Natural killer cell treated with Interleukin-12 subunit alpha and Interleukin-12 subunit beta and Interleukin-15 and Interleukin-18, amount 100 ng/mL, for 72 hours (primary cell): ENCODE measurements at regions not wholly inside any gene's neighbourhood (a gene's known extent, or its start where the extent isn't known, plus 50 kb on each side); places are given as distances from the start of the nearest gene placed in this dataset.
"Not testable (repeated sequence)": the region's sequence is repeated elsewhere in the genome, so short reads cannot be mapped to it uniquely, and the experiment has no call there.

ENCODE experiments used
- ATAC-seq, 2 donors: fragments of 150-1000 bp; cut with Tn5 transposase in 1 of 2; sonication (Bioruptor Pico), chemical (Tn5 transposase) in 1 of 2; 2 replicates each; pipeline ENCODE4 v1.10.0; 2021
- DNase-seq: peaks from one replicate; pipeline ENCODE4 v3.0.0; 2022; ENCODE audit warnings: low spot score
- H3K27ac Mint-ChIP-seq, 2 donors: 1 replicate in 1 of 2; 2 replicates in 1 of 2; pipeline ENCODE4 v1.8.0; 2022; ENCODE audit warnings: mixed read lengths in 2 of 2, mild to moderate bottlenecking in 1 of 2, moderate library complexity in 1 of 2
- H3K27me3 Mint-ChIP-seq, 2 donors: 1 replicate in 1 of 2; 2 replicates in 1 of 2; pipeline ENCODE4 v1.8.0; 2022; ENCODE audit warnings: mixed read lengths in 2 of 2
- H3K36me3 Mint-ChIP-seq: one replicate; pipeline ENCODE4 v1.8.0; 2022; ENCODE audit warnings: mixed read lengths
- H3K4me1 Mint-ChIP-seq, 2 donors: 1 replicate in 1 of 2; 2 replicates in 1 of 2; pipeline ENCODE4 v1.8.0; 2022; ENCODE audit warnings: low read depth in 2 of 2, mixed read lengths in 2 of 2, mild to moderate bottlenecking in 1 of 2
- H3K4me3 Mint-ChIP-seq: one replicate; pipeline ENCODE4 v1.8.0; 2022; ENCODE audit warnings: mixed read lengths
- H3K9me3 Mint-ChIP-seq: 2 replicates; pipeline ENCODE4 v1.8.0; 2022; ENCODE audit warnings: mixed read lengths

- not testable (repeated sequence) for H3K36me3 Mint-ChIP-seq, H3K4me3 Mint-ChIP-seq, H3K9me3 Mint-ChIP-seq, DNase-seq, ATAC-seq, H3K4me1 Mint-ChIP-seq, H3K27ac Mint-ChIP-seq
- peaks cover 25 to 38% of the 10 kb centered on the region in 2 donors for H3K27me3 Mint-ChIP-seq
These were observed 346.6 kb downstream of the KLF13 start for GRCh38 chr15:31673263-31673662.

GRCh38 chr15:31681529-31682259 lies 348.6 kb upstream of the CHRNA7 start:
- H3K4me3 Mint-ChIP-seq, H3K4me1 Mint-ChIP-seq, H3K27ac Mint-ChIP-seq, DNase-seq, H3K9me3 Mint-ChIP-seq, H3K36me3 Mint-ChIP-seq: not testable (repeated sequence)
- peaks cover 16 to 26% of the 10 kb centered on the region in 2 donors for H3K27me3 Mint-ChIP-seq
- ATAC-seq: peak in 1 of 2 donors; percentile 28

GRCh38 chr15:31687088-31687487 lies 343.2 kb upstream of the CHRNA7 start:
- H3K9me3 Mint-ChIP-seq: not testable (repeated sequence)

GRCh38 chr15:31696509-31696908 lies 333.8 kb upstream of the CHRNA7 start:
- not testable (repeated sequence) for DNase-seq, H3K27ac Mint-ChIP-seq, H3K4me1 Mint-ChIP-seq, H3K27me3 Mint-ChIP-seq, H3K36me3 Mint-ChIP-seq, H3K9me3 Mint-ChIP-seq, H3K4me3 Mint-ChIP-seq
- ATAC-seq: peak; percentile 41 to 55

More at GRCh38 chr15:31687088-31687487, 343.2 kb upstream of the CHRNA7 start:
- ATAC-seq, H3K36me3 Mint-ChIP-seq, H3K27ac Mint-ChIP-seq, H3K27me3 Mint-ChIP-seq, H3K4me1 Mint-ChIP-seq, DNase-seq, H3K4me3 Mint-ChIP-seq: not testable (repeated sequence)

- not testable (repeated sequence) for H3K36me3 Mint-ChIP-seq, H3K4me3 Mint-ChIP-seq, ATAC-seq
These were observed 325.1 kb upstream of the CHRNA7 start for GRCh38 chr15:31705076-31705678.

GRCh38 chr15:31707944-31708702 lies 322.2 kb upstream of the CHRNA7 start:
- not testable (repeated sequence) for H3K4me1 Mint-ChIP-seq, H3K9me3 Mint-ChIP-seq, H3K27ac Mint-ChIP-seq, H3K4me3 Mint-ChIP-seq, DNase-seq, H3K36me3 Mint-ChIP-seq, H3K27me3 Mint-ChIP-seq
- peak in 1 of 2 donors; percentile 67 for ATAC-seq

More at GRCh38 chr15:31705076-31705678, 325.1 kb upstream of the CHRNA7 start:
- not testable (repeated sequence) for H3K27me3 Mint-ChIP-seq, H3K4me1 Mint-ChIP-seq, H3K27ac Mint-ChIP-seq, H3K9me3 Mint-ChIP-seq, DNase-seq

- H3K4me3 Mint-ChIP-seq, DNase-seq, H3K27ac Mint-ChIP-seq, H3K9me3 Mint-ChIP-seq, H3K4me1 Mint-ChIP-seq, H3K36me3 Mint-ChIP-seq, H3K27me3 Mint-ChIP-seq: not testable (repeated sequence)
- peak in 1 of 2 donors; percentile 79 for ATAC-seq
These were observed 321.5 kb upstream of the CHRNA7 start for GRCh38 chr15:31708703-31709327.

GRCh38 chr15:31709479-31709878 lies 320.8 kb upstream of the CHRNA7 start:
- not testable (repeated sequence) for H3K4me1 Mint-ChIP-seq, H3K4me3 Mint-ChIP-seq, H3K27me3 Mint-ChIP-seq, H3K27ac Mint-ChIP-seq, DNase-seq, H3K9me3 Mint-ChIP-seq, ATAC-seq, H3K36me3 Mint-ChIP-seq

- ATAC-seq, H3K27ac Mint-ChIP-seq, H3K4me3 Mint-ChIP-seq, H3K27me3 Mint-ChIP-seq, H3K9me3 Mint-ChIP-seq, H3K36me3 Mint-ChIP-seq, H3K4me1 Mint-ChIP-seq, DNase-seq: not testable (repeated sequence)
These were observed 319.5 kb upstream of the CHRNA7 start for GRCh38 chr15:31710806-31711205.

GRCh38 chr15:31715208-31715607 lies 315.1 kb upstream of the CHRNA7 start:
- ATAC-seq, H3K36me3 Mint-ChIP-seq, H3K27ac Mint-ChIP-seq, DNase-seq, H3K27me3 Mint-ChIP-seq, H3K4me1 Mint-ChIP-seq, H3K4me3 Mint-ChIP-seq, H3K9me3 Mint-ChIP-seq: not testable (repeated sequence)

GRCh38 chr15:31718625-31719024 lies 311.7 kb upstream of the CHRNA7 start:
- not testable (repeated sequence) for DNase-seq, H3K4me1 Mint-ChIP-seq, H3K9me3 Mint-ChIP-seq, H3K27ac Mint-ChIP-seq, H3K27me3 Mint-ChIP-seq, H3K4me3 Mint-ChIP-seq, H3K36me3 Mint-ChIP-seq, ATAC-seq

GRCh38 chr15:31719396-31720022 lies 310.8 kb upstream of the CHRNA7 start:
- H3K4me1 Mint-ChIP-seq, H3K27ac Mint-ChIP-seq, H3K9me3 Mint-ChIP-seq, DNase-seq, ATAC-seq, H3K27me3 Mint-ChIP-seq, H3K4me3 Mint-ChIP-seq, H3K36me3 Mint-ChIP-seq: not testable (repeated sequence)

GRCh38 chr15:31723019-31723418 lies 307.3 kb upstream of the CHRNA7 start:
- H3K4me1 Mint-ChIP-seq, ATAC-seq, H3K27ac Mint-ChIP-seq, H3K36me3 Mint-ChIP-seq, DNase-seq, H3K4me3 Mint-ChIP-seq, H3K9me3 Mint-ChIP-seq: not testable (repeated sequence)
- H3K27me3 Mint-ChIP-seq: peaks cover 20 to 22% of the 10 kb centered on the region in 2 donors
